Cardiac fibroblast (primary cell): ENCODE measurements at regions not wholly inside any gene's neighbourhood (a gene's known extent, or its start where the extent isn't known, plus 50 kb on each side); places are given as distances from the start of the nearest gene placed in this dataset.

Source experiments
- DNase-seq, 2 donors: peaks; one replicate each; pipeline versions ENCODE4 v3.0.0 to v3.0.0-alpha.2; 2010; ENCODE audit warnings: low read depth in 2 of 2
- H3K4me3 ChIP-seq, 2 donors: replicated peaks in 1 of 2; 1 replicate in 1 of 2; 2 replicates in 1 of 2; pipeline ENCODE4 v1.5.1; 2011; ENCODE audit warnings: low read depth in 2 of 2, low read length in 2 of 2, mild to moderate bottlenecking in 2 of 2, moderate library complexity in 1 of 2
- CTCF ChIP-seq: IDR thresholded peaks from one replicate; pipeline ENCODE4 v1.5.1; 2011; ENCODE audit warnings: low read depth, mild to moderate bottlenecking, low read length, inconsistent platforms

- DNase-seq: no peak
- no peak overlapping the region for H3K4me3 ChIP-seq
- TF ChIP-seq CTCF: no peak
Observed at GRCh38 chr18:51438797-51439350, 241.4 kb upstream of the MEX3C start.

GRCh38 chr18:51442012-51442411 lies 244.5 kb upstream of the MEX3C start:
- DNase-seq: no peak
- no peak for TF ChIP-seq CTCF
- no peak overlapping the region for H3K4me3 ChIP-seq

GRCh38 chr18:51446571-51447210 lies 249.2 kb upstream of the MEX3C start:
- H3K4me3 ChIP-seq: no peak overlapping the region
- DNase-seq: no peak
- no peak for TF ChIP-seq CTCF

GRCh38 chr18:51447351-51448342 lies 250.2 kb upstream of the MEX3C start:
- H3K4me3 ChIP-seq: no peak overlapping the region
- DNase-seq: peak in 1 of 2 donors; percentile 21
- no peak for TF ChIP-seq CTCF

- no peak overlapping the region for H3K4me3 ChIP-seq
- TF ChIP-seq CTCF: no peak
- DNase-seq: peak in 1 of 2 donors; percentile 32
Observed at GRCh38 chr18:51448949-51449348, 251.5 kb upstream of the MEX3C start.

- TF ChIP-seq CTCF: no peak
- DNase-seq: no peak
- H3K4me3 ChIP-seq: no peak overlapping the region
Observed at GRCh38 chr18:51453594-51453993, 256.1 kb upstream of the MEX3C start.
